ENCODE measurements at regions not wholly inside any gene's neighbourhood (a gene's known extent, or its start where the extent isn't known, plus 50 kb on each side); places are given as distances from the start of the nearest gene placed in this dataset.
"Not testable (repeated sequence)": the region's sequence is repeated elsewhere in the genome, so short reads cannot be mapped to it uniquely, and the experiment has no call there.

DNA sequence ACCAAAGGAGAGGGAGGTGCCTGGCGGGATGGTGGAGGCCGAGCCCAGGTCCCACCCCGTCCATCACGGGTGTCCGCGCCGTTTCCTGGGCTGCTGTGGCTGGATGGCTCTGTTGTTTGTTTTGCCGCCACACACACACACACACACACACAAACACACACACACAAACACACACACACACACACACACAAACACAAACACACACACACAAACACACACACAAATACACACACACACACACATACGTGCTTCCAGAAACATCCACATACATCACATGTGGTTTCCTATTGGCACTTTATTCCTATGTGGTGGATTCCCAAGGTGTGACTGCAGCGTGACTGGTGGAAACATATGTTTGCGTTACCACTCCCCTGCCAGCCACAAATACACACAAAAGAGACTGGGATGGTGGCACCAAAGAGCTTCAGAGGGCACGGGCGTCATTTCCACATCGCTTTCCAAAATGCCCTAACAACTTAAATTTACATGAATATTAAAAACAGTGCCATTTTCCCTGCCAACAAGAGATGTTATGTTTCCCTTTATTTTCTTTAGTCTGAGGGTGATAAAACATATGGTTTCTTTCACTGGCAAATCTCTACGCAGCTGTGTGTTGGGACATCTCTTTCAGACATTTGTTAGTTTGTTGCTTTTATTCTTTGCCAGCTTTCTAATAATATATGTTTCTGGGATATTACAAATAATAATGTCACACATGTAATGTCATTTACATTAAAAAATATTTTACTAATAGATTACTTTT lies 356.8 kb downstream of the BRD1 start:
- DNase-seq = no peak

DNA sequence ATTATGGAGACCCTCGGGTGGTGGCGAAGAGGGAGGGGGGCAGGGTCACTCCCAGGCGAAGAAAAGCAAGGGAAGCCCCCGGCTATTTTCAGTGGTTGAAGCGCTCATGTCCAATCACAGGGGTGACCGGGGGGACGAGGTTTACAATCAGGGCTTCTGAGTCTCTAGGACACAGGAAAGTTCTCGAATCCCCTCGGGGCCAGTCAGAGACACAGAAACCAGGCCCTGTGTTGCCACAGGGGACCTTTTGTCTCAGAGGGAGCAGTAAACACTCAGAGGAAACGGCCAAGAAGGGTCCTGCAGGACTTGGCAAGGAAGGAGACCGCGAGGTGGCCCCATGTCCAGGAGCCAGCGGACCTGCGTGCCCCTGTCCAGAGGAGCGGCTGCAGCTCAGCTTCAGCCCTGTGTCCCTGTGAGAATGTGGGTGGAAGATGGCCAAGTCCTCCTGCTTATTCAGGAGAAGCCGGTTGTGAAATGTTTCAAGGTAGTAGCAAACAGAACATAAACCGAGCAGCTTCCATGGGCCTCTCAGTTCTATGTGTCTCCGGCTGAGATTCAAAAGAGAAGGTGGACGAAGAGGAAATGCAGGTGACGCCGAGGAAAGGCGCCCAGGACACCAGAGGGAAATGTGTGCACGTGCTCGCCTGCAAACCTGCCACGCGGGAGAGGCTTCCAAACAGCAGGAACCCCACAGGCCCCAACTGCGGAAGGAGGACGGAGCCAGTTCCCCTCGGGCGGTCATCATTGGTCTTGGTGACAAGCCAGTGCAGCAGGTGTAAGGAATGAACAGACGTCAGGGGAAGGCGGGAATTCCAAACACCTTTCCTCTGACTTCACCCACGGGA lies 357.6 kb downstream of the BRD1 start:
- DNase-seq = no peak

DNA sequence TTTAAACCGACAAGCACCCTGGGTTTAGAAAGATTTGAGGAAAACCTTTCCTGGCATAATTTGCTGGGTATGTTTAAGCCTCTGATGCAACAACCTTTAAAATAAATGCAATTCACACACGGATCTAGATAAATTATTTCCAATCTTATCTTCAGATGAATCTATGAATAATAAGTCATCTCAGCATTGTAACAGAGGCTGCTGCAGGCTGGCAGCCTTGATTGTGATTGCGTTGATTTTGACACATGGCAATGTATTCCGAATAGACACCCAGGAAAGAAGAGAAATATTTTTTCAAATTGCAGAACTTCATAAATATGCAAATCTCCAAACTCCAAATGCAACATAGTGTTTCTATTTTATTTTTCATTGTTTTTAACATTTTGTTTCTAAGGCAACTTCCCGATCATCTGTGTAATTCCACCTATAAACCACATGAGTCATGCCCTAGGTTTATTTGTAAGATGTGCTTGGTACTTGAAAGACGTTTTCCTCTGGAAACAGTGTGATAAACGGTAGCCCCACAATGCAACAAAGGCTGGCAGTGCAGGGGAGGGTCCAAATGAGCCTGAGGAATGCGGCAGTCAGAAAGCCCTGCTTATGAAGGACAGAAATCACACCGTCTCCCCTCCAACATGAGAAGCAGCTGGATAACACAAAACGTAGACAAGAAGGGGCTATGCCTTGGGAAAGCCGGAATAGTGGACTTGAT lies 359.0 kb downstream of the BRD1 start:
- no peak for DNase-seq

DNA sequence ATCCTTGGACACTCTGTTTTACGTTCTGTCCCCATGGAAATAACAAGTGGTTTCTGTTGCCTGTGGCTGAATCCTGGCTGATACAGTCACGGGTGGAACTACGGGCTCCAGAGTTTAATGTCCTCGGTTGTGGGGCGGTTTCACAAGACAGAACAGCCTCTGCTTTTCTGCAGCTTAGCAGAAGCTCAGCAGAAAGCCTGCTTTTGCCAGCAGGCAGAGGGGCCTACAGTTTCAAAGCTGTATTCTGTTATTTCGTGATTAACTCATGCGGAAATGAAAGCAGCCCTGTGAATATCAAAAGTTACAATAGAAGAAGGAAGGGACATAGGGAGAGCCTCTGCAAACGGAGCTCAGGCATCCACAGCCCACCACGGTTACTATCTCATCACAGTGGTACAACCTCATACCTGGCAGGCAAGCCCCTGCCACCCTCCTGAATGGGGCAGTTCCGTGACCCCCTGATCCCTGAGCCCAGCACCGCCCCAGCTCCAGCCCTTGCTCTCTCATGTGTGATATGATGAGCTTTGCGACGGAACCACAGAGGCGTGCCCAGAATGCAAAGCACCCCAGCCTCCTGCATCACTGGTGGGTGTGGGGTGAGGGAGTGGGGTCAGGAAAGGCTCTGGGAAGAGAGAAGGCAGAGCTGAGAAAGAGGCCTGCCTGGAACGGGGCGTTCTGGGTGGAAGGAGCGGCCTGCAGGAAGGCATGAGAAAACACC lies 360.6 kb downstream of the BRD1 start:
- no peak for DNase-seq

DNA sequence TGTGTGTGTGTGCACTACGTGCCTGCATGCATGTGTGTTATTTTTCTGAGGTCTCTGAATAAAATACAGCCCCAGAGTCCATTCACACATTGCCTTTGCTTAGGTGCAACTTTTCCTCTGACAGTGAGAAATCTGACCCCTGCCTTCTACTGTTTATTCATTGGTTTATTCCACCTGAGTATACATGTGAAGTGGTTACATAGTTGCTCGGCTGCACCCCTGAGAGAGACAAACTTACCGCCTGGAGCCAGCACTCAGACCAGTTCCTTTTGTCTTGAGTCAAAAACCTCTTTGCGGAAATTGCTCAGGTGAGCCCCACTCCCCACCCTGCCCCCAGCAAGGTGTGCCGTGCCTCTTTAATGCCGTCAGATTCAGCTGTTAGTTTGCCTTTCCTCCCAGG lies 363.6 kb downstream of the BRD1 start:
- DNase-seq = peak; percentile 75

DNA sequence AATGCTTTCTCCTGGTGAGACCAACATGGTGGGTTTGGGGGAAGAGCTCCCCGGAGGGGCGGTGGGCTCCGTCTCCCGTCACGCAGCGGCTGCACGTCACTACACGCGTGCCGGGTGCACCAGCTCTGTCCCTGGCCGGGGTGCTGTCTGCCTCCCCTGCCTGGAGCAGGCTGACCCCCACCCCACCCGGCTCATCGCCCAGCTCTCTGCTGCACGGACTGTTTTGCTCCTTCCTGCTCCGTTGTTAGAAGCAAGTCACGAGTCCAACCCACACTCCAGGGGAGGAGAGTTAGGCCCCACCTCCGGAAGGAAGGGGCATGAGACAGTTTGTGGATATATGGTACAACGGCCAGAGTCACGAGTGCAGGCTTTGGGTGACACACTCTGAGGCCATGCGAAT lies 364.9 kb downstream of the BRD1 start:
- DNase-seq = no peak

DNA sequence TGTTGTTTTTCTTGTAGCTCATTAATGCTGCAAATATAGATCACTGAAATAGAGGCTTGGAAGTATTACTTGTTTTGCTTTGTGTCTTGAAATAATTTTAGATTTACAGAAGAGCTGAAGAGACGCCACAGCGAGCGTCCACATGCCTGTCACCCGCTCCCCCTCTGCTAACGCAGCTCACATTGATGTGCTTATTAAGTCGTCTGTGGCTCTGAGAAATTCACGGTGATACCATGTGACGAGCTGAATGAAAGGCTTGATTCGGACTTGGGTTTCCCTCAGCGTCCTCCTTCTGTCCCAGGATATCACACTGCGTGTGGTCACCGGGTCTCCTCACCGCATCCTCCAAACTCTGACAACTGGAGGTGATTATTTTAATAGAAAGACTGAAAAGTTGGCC lies 365.4 kb downstream of the BRD1 start:
- no peak for DNase-seq

DNA sequence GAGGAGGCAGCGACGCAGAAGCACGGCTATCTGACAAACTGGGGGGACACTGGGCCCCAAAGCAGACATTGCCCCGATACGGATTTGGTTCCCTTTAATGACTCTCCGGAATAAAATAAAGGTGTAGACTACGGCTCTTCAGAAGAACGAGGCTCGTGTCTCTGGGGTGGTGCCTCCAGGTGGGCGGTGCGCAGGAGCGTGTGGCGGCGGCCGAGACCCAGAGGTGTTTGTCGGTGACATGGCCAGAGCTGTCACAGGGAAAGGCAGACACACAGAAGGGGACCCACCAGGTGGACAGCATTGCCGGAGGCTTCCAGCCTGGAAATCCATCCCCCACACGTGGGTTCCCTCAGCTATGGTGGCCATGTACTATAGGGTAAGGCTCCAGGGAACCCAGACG lies 366.0 kb downstream of the BRD1 start:
- DNase-seq = no peak

DNA sequence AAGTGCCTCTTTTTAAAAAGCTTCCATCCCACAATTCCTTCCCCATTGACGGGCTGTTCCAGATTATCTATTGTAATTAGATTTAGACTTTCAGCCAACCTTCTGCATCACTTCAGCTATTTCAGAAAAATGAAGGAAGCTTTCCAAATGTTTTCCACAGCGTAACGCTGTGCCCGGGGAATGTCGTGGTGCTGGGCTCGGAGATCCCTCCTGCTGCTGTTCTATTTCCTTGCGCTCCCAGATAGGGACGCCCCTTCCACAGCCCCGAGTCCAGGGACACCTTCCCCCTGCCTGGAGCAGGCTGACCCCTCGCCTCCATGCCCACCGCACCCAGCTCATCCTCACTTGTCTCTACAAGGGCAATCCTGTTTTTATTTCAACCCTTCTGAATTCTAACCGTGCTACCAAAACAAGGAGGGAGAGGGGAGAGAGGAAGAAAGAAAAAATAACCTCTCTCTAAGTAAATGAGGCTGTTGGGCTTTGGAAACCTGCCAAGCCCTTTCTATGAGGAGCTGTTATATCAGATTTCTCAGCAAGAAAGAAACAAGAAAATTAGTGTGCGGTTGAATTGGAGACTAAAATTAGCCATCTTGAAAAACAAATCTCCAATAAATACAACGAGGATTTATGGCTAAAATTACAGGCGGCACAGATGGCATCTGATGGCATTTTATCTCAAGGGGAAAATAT lies 366.9 kb downstream of the BRD1 start:
- peak; percentile 10 for DNase-seq

DNA sequence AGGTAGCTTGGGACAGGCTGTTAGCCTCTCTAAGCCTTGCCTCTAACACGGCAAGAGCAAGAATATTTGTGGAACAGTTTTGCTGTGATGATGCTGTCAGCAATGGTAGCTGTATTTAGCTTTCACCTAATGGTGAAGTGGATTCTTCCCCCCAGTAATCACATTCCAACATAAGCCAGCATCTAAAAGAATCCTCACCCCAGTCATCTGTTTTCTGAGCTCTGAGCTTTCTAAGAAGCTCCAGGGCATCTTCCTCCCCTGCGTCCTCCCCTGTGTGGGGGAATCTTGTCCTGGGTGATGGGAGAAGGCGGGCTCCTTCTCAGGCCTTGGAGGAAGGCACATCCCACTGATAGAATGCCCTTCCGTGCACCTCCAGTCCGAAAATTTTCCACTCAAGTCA lies 367.6 kb downstream of the BRD1 start:
- DNase-seq = no peak

DNA sequence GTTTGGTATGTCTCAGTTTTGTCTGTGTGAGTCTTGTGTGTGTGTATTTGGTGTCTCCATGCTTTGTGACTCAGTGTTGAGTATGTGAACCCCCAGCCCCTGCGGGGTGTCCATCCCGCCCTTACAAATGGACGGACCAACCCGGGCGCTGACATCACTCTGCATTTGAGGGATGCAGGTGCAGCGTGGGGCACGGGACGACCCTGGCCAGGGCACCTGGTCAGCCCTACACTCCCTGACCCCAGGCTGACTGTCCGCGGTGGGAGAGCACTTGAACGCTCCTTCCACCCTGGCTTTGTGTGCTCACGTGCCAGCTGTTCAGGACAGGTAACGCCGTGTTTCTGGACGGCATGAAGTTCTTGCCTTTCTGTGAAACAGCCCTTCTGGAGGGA lies 369.0 kb downstream of the BRD1 start:
- DNase-seq = no peak

DNA sequence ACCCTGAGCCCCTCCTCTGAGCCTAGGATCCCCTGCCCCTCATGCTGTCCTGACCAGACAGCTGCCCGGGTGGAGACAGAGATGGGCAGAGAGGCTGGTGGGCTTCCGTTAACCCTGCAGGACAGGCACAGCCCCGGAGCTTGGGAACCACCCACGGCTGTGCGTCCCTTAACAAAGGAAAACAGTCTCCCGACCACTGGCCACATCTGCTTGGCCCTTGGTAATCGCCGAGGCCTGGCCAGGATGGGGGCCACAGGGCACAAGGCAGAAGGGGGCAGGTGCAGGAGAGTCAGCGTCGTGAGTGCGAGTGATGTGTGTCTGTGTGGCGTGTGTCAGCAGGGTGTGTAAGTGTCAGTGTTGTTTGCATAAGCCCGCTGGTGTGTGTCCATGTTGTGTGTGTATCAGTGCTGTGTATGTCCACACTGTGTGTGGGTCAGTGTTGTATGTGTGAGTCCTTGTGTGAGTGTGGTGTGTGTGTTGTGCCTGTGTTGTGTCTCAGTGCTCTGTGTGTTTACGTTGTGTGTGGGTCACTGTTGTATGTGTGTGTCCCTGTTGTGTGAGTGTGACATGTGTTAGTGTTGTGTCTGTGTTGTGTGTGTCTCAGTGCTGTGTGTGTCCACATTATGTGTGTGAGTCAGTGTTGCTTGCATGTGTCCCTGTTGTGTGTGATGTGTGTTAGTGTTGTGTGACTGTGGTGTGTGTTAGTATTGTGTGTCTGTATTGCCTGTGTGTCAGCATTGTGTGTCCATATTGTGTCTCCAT lies 369.5 kb downstream of the BRD1 start:
- no peak for DNase-seq

DNA sequence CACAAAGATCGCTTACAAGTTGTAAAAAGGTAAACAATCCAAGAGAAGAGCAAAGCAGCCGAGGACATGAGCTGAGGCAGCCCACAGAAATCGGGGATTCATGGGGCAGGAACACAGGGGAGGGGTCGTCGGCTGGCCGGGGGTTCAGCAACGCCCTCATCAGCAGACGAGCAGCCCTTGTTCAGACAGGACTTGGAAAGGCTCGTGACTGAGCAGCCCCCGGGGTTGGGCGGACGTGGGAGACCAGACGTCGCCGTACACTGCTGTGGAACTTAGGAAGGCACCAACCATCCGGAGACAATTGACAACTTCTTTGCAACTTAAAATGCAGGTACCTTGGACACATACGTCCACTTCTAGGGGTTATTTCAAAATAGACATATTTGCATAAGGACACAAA lies 370.5 kb downstream of the BRD1 start:
- no peak for DNase-seq

DNA sequence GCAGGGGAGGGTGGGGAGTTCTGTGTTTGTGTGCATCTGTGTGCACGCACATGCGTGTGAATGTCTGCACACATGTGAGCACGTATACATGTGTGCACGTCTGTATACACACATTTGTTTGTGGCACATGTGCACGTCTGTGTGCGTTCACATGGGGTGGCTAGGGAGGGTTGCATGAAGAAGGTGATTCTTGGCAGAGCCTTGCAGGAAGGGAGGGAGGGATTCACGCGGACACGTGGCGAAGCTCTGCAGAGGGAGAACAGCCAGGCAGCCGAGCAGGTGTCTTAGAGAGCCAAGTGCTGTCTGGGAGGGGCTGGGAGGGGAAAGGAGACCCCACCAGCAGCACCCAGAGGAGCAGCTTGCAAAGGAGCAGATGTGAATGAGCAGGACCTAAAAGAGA lies 372.1 kb downstream of the BRD1 start:
- no peak for DNase-seq

DNA sequence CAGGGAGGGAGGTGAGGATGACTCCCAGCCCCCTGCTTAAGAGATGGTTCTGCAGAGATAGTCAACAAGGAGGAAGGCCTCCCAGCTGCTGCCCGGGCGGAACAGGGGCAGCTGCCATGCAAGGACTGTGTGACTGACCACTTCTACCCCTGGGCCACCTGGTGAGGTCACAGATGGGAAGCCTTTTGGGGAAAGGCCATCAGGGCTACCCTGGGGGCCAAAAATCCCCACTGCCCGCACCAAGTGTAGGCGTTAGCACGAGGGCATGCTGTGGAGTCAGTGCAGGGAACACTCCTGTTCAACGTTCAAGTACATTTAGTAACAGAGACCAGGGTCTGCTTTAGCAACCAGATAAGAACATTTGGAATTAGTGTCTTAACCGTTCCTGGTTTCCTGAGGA lies 372.9 kb downstream of the BRD1 start:
- DNase-seq = no peak

DNA sequence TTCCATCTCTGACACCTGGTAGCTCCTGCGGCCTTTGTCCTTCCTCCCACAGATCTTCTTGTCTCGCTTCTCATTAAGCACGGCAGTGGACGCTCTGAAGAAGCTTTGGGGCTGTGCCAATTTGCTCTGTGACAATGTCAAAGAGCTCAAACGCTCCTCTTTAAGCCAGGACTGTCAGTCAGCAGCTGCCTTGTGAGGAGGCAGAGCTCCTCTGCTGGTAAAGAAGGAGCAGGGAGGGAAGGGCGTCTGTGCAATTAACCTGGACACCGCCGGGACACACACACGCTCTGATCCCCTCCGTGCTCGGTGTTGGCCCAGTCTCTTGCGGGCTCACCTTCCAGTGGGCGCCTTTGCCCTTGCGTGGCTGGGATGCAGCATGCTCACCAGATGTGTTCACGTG lies 373.9 kb downstream of the BRD1 start:
- DNase-seq = peak; percentile 53

DNA sequence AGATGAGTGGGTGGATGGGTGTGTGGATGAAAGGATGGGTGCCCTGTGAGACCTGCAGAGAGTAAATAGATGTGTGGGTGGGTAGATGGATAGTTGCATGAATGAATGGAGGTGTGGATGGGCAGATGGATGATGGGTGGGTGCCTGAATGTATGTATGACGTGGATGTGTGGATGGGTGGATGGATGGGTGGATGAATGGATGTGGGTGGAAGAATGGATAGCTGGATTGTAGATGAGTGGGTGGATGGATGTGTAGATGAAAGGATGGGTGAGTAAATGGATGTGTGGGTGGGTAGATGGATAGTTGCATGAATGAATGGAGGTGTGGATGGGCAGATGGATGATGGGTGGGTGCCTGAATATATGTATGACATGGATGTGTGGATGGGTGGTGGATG lies 374.7 kb downstream of the BRD1 start:
- not testable (repeated sequence) for DNase-seq

DNA sequence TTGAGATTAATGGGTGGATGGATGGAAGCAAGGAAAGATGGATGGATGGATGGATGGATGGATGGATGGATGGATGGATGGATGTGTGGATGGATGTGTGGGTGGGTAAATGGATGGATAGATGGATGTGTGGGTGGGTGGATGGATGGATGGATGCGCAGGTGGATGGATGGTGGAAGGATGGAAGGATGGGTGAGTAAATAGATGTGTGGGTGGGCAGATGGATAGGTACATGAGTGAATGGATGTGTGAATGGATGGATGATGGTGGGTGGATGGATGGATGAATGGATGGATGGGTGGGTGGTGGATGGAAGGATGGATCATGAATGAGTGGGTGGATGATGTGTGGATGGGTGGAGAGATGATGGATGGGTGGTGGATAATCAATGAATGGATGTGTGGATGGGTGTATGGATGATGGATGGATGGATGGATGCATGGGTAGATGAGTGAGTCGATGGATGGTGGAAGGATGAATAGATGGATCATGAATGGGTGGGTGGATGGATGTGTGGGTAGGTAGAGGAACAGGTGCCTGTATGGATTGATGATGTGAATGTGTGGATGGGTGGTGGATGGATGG lies 375.2 kb downstream of the BRD1 start:
- DNase-seq = no peak

DNA sequence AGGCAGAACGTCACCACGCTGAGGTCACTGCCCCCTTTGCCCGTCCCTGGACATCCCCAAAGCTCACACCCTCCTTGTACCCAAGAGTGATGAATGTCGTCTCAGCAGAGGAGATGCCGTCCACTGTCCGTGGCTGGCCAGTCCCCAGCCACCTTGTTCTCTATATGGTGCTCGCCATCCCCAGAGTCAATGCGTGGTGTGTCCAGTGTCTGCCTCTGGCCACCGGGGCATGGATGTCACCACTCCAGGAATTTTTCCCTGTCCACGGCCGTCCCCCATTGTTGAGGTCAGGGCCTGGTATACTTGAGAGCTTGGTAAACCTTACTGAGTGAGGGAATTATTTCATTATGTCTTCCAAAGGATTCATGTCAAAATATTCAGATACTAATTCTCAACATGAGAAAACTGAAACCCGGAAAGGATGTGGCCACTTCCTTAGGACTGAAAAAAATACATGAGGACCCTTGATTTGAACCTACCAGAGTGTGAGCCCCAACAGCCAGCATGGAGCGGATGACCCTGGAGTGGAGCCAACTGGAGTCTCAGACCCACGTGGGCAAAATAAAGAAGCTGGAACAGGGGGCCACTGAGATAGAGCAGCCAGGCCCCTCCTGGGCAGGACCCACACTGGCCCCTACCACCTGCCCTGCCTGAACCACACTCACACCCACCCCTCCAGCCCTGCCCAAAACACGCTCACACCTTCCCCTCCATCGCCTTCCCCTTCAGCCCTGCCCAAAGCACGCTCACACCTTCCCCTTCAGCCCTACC lies 376.4 kb downstream of the BRD1 start:
- DNase-seq = no peak

DNA sequence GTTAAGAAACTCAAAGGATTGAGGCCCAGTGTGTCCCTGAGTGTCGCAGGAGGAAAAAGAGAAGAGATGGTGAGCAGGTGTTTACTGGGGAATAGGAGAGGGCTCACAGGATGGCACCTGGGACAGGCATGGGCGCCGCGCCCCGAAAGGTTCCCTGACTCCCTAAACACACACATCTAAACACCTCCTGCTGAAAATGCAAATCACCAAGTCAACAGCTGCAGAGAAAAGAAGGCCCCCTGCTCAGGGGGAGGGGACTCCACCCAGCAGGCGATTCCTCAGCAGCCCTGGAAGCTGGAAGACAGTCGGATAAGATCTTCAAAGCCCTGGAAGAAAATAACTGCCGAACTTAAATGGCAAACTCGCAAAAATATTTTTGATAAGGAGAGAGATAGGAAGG lies 377.2 kb downstream of the BRD1 start:
- peak; percentile 36 for DNase-seq

Data from NCI-H345 (cell line).